ENCODE measurements at regions not wholly inside any gene's neighbourhood (a gene's known extent, or its start where the extent isn't known, plus 50 kb on each side); places are given as distances from the start of the nearest gene placed in this dataset.

DNA sequence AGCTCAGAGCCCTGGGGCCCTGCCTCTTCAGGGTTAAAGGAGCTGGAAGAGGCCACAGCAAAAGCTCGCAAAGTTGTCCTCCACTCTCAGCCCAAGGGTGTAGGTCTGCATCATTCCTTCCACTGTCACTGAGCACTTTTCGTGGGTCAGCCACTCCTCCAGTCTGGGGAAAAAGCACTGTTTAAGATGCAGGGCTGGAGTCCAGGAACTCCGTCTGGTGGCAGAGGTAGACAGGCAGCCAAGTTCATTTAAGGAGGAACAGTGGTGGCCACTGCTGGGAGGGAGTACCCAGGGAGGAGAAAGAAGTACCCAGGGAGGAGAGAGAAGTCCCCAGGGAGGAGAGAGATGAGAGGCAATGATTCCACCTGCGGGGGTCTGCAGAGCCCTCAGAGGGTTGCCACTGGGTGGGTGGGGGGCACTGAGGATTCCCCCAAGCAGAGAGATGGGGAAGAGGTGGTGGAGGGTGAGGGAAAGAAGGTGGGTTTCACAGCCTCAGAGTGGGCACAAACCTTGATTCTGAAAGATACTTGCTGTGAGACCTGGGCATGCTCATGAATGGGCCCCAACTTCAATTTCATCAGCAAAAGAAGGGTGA is 70.0 kb upstream of the B3GAT1 start:
- Histone ChIP-seq H3K27ac (no peak overlapping the region), H3K4me1 (no peaks in the 10 kb centered on the region), H3K4me3 (no peak overlapping the region), H3K36me3 (no peaks in the 10 kb centered on the region), H3K9me3 (no peaks in the 10 kb centered on the region), H3K27me3 (peaks cover 0 to 16% (median 0%) of the 10 kb centered on the region in 3 donors)
- TF ChIP-seq EP300 (IDR thresholded peaks at IDR 0.05) (no peak), POLR2A (IDR thresholded peaks at IDR 0.05) (no peak), POLR2AphosphoS5 (IDR thresholded peaks at IDR 0.05) (no peak)
- TF ChIP-seq, protein P1, sequence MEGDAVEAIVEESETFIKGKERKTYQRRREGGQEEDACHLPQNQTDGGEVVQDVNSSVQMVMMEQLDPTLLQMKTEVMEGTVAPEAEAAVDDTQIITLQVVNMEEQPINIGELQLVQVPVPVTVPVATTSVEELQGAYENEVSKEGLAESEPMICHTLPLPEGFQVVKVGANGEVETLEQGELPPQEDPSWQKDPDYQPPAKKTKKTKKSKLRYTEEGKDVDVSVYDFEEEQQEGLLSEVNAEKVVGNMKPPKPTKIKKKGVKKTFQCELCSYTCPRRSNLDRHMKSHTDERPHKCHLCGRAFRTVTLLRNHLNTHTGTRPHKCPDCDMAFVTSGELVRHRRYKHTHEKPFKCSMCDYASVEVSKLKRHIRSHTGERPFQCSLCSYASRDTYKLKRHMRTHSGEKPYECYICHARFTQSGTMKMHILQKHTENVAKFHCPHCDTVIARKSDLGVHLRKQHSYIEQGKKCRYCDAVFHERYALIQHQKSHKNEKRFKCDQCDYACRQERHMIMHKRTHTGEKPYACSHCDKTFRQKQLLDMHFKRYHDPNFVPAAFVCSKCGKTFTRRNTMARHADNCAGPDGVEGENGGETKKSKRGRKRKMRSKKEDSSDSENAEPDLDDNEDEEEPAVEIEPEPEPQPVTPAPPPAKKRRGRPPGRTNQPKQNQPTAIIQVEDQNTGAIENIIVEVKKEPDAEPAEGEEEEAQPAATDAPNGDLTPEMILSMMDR (IDR thresholded peaks at IDR 0.05) = no peak
- intact Hi-C loops (cut with DNase I) = no loop called here
- no peak for DNase-seq
- WGBS, 2 donors = 77 to 88% methylated on average over 4 of the region's 4 CpGs

DNA sequence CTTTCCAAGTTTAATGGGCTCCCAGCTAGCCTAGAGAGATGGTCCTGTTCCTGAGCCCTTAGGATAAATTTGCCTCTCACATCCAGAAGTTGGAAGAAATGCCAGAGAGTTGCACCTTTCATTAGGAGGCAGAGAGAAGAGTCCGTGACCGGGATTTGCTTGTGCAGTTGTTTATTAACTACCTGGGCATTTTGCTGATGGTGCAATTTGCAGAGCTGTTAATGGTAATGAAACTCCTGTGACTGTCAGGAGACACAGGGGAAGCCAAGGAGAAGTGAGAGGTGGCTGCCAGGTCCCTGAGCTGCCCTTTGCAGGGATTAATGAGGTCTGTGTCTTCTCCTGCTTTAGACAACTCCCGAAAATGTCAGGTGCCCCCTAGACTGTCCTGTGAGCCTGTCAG is 69.1 kb upstream of the B3GAT1 start:
- Histone ChIP-seq H3K27me3 (peaks cover 0 to 24% (median 0%) of the 10 kb centered on the region in 3 donors), H3K4me1 (no peaks in the 10 kb centered on the region), H3K36me3 (no peaks in the 10 kb centered on the region), H3K9me3 (no peaks in the 10 kb centered on the region), H3K27ac (no peak overlapping the region), H3K4me3 (no peak overlapping the region)
- TF ChIP-seq, protein P1 (IDR thresholded peaks at IDR 0.05) = no peak
- no peak for TF ChIP-seq EP300 (IDR thresholded peaks at IDR 0.05)
- TF ChIP-seq POLR2A (IDR thresholded peaks at IDR 0.05) = no peak
- TF ChIP-seq POLR2AphosphoS5 (IDR thresholded peaks at IDR 0.05) = no peak
- intact Hi-C loops (cut with DNase I) = no loop called here
- no peak for DNase-seq
- whole genome bisulfite sequencing, 2 donors = 87% methylated on average over 3 of the region's 3 CpGs

DNA sequence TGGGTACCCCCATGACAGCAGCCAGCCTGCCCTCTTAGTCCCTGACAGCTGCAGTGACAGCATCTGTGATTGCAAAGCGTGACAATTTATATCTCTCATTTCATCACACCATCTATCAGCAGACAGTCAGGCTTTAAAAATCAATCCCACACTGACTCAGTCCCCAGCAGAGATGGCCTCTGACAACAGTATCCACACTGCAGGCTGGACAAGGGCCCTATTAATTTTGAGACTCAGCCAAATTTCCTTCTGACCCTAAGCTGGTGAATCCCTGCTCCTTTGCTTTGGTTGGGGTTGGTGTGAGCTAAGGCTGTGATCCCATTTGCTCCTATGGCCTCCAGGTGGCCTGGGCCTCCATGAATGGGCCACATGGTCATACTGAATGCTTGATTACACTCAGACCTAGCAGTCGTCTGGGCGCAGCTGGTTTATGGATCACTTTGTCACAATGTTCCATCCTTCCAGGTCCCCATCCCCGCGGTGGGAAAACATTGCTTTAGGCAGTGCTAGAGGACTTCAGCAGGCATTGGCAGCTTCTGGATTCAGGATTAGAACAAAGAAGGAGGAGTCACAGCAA is 68.2 kb upstream of the B3GAT1 start:
- no peaks in the 10 kb centered on the region for H3K9me3 ChIP-seq
- peaks cover 0 to 24% (median 0%) of the 10 kb centered on the region in 3 donors for H3K27me3 ChIP-seq
- H3K4me1 ChIP-seq = no peaks in the 10 kb centered on the region
- DNase-seq = no peak
- no peaks in the 10 kb centered on the region for H3K36me3 ChIP-seq
- WGBS, 2 donors = 83 to 90% methylated on average over 5 of the region's 5 CpGs
- intact Hi-C loops (cut with DNase I) = no loop called here
- TF ChIP-seq, protein P1 (IDR thresholded peaks at IDR 0.05) = no peak
- H3K27ac ChIP-seq = no peak overlapping the region
- H3K4me3 ChIP-seq = no peak overlapping the region

DNA sequence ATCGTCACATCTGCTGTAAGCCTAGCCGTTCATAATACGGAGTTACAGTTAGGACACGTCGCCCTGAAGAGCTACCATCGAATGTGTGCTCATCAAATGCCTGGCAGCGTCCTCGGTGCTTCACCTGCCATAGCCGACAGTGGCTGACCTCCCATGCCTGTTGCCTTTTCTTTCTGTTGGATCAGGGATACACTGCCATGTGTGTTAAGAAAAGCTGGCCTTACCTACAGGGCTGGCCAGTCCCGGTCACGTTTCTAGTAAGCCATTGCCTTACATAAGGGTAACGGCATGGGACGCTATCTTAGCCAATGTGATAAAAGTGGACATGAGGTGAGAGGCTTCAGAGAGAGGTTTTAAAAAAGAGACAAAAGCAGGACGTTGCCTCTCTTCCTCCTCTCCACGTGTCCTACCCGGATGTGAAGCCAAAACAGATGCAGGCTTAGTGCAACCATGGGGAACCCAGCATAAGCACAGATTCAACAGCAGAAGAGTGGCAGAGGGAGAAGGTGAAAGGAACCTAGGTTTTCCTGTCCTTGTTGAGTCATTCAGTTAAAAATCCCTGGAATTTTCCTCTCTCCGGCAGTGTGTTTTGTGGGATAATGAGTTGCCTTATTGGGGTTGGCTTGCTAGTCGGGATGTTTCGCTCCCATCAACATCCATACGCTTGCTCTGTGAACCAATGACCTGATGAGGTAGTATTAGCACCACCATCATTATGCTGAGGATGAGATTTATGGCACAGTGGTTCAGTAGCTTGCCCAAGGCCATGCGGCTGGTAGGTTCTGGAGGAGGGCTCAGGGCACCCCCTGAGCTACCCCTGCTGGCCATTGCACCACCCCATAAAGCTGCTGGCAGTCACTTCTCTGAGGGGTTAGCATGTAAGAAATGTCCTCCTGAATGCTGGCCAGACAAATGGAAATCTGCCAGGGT is 67.4 kb upstream of the B3GAT1 start:
- Histone ChIP-seq H3K4me3 (no peak overlapping the region), H3K9me3 (no peaks in the 10 kb centered on the region), H3K36me3 (no peaks in the 10 kb centered on the region), H3K27ac (no peak overlapping the region), H3K27me3 (peaks cover 0 to 31% (median 0%) of the 10 kb centered on the region in 3 donors), H3K4me1 (no peaks in the 10 kb centered on the region)
- intact Hi-C loops (cut with DNase I) = no loop called here
- no peak for DNase-seq
- 85 to 93% methylated on average over 21 of the region's 21 CpGs for WGBS, 2 donors
- no peak for TF ChIP-seq POLR2A (IDR thresholded peaks at IDR 0.05)
- TF ChIP-seq EP300 (IDR thresholded peaks at IDR 0.05) = no peak
- TF ChIP-seq POLR2AphosphoS5 (IDR thresholded peaks at IDR 0.05) = no peak
- TF ChIP-seq, protein P1 (IDR thresholded peaks at IDR 0.05) = no peak

All from sigmoid colon (tissue), 6 donors.